ENCODE measurements at regions not wholly inside any gene's neighbourhood (a gene's known extent, or its start where the extent isn't known, plus 50 kb on each side); places are given as distances from the start of the nearest gene placed in this dataset.

DNA sequence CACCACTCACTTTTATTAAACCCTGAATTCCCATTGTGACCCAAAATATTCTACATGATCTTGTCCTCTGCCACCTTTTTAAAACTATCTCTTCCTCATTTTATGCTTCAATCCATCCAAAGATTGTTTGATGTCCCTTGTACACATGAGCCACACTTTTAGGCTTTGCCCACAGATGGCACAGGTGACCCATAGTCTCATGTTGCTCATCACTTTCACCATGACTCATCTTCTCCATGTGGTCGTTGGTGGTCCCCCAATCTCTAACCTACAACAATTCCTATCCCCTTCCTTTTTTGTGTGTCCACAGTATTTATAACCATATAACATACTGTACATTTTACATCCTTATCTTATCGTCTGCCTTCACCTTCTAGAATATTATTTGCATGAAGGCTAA lies 271.5 kb upstream of the ZWINT start (continued):
- no peak for TF ChIP-seq ZNF331 (CRISPR knock-in tag; IDR thresholded peaks at IDR 0.05; ENCODE audit: low read depth)
- no peak for TF ChIP-seq POLR2AphosphoS5 (IDR thresholded peaks at IDR 0.05; ENCODE audit: low read depth)
- no peak for TF ChIP-seq EZH2phosphoT487 (IDR thresholded peaks at IDR 0.05; ENCODE audit: unreplicated experiment)
- no peak for TF ChIP-seq REST (IDR thresholded peaks at IDR 0.05; ENCODE audit: unreplicated experiment)
- no peak for TF ChIP-seq ZNF114 (CRISPR knock-in tag; IDR thresholded peaks at IDR 0.05)

DNA sequence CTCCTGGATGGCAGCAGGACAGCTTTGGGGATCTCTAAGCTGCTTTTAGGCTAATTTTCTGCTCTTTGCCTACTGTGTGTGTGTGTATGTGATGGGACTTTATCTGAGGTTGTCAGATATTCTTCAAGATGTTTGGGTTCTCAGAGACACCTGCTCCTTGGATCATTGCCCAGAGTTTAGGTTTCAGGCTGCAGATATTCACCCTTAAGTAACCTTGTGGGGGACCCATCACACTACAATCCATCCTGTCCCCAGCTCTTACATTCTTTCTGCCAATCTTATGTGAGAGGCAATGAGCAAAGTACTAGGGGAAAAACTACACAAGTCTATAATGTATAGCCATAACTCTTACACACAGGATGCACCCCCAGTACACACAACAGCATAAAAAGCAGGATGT lies 263.0 kb upstream of the ZWINT start:
- no peaks in the 10 kb centered on the region for H3K36me3 ChIP-seq (ENCODE audit: insufficient read depth)
- H3K9me3 Mint-ChIP-seq: no peaks in the 10 kb centered on the region
- no peaks in the 10 kb centered on the region for H4K20me1 ChIP-seq (replicated peaks; ENCODE audit: insufficient read depth)
- H2AFZ ChIP-seq: no peak overlapping the region
- H3K4me1 ChIP-seq (ENCODE audit: insufficient read depth): no peaks in the 10 kb centered on the region
- H3K4me1 Mint-ChIP-seq: no peaks in the 10 kb centered on the region
- no peak overlapping the region for H3K27ac ChIP-seq (ENCODE audit: low read depth)
- H3K27me3 ChIP-seq (ENCODE audit: insufficient read depth): no peaks in the 10 kb centered on the region
- peaks cover 6% of the 10 kb centered on the region for H3K9me2 ChIP-seq (ENCODE audit: insufficient read depth)
- H3K4me2 ChIP-seq: no peak overlapping the region
- no peak overlapping the region for H3K27ac Mint-ChIP-seq
- no peaks in the 10 kb centered on the region for H3K79me2 ChIP-seq (replicated peaks; ENCODE audit: insufficient read depth)
- H3K36me3 Mint-ChIP-seq (ENCODE audit: low read depth): no peaks in the 10 kb centered on the region
- peaks cover 1% of the 10 kb centered on the region for H3K27me3 Mint-ChIP-seq (ENCODE audit: insufficient read depth, low read depth, poor library complexity)
- ATAC-seq (no peak), DNase-seq (ENCODE audit: low spot score) (no peak)
- no peak overlapping the region for H3K4me3 ChIP-seq
- no peak overlapping the region for H3K4me3 Mint-ChIP-seq
- H3F3A ChIP-seq (replicated peaks; ENCODE audit: low read depth): no peaks in the 10 kb centered on the region
- TF ChIP-seq REST (IDR thresholded peaks at IDR 0.05; ENCODE audit: unreplicated experiment) (no peak), ZNF114 (CRISPR knock-in tag; IDR thresholded peaks at IDR 0.05) (no peak), JUNB (IDR thresholded peaks at IDR 0.05; ENCODE audit: unreplicated experiment) (no peak), STAT1 (IDR thresholded peaks at IDR 0.05; ENCODE audit: unreplicated experiment) (no peak), POLR2AphosphoS5 (IDR thresholded peaks at IDR 0.05; ENCODE audit: low read depth) (no peak), ZNF462 (CRISPR knock-in tag; IDR thresholded peaks at IDR 0.05) (no peak), CREB1 (CRISPR knock-in tag; IDR thresholded peaks at IDR 0.05; ENCODE audit: low read depth) (no peak), ZNF331 (CRISPR knock-in tag; IDR thresholded peaks at IDR 0.05; ENCODE audit: low read depth) (no peak), EZH2 (IDR thresholded peaks at IDR 0.05; ENCODE audit: low read depth, unreplicated experiment) (no peak)
- TF ChIP-seq, protein P1, sequence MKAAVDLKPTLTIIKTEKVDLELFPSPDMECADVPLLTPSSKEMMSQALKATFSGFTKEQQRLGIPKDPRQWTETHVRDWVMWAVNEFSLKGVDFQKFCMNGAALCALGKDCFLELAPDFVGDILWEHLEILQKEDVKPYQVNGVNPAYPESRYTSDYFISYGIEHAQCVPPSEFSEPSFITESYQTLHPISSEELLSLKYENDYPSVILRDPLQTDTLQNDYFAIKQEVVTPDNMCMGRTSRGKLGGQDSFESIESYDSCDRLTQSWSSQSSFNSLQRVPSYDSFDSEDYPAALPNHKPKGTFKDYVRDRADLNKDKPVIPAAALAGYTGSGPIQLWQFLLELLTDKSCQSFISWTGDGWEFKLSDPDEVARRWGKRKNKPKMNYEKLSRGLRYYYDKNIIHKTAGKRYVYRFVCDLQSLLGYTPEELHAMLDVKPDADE (IDR thresholded peaks at IDR 0.05): no peak
